Astrocyte of the cerebellum (primary cell): ENCODE measurements at regions not wholly inside any gene's neighbourhood (a gene's known extent, or its start where the extent isn't known, plus 50 kb on each side); places are given as distances from the start of the nearest gene placed in this dataset.

Source experiments
- DNase-seq: peaks from one replicate; pipeline ENCODE4 v3.0.0-alpha.2; 2011; ENCODE audit warnings: low read depth
- H3K4me3 ChIP-seq: 2 replicates; pipeline ENCODE4 v1.5.1; 2011; ENCODE audit warnings: mild to moderate bottlenecking, low read depth, low read length, moderate library complexity
- in situ Hi-C: cut with HindIII; loops from 2 replicates; pipeline ENCODE4 v1.10.0; 2017; ENCODE audit warnings: low sequenced_read_pairs
- TF ChIP-seq, protein P1 (sequence below): IDR thresholded peaks from 2 replicates; pipeline ENCODE4 v1.5.1; 2012; ENCODE audit warnings: low read length, low read depth, moderate library complexity, mild to moderate bottlenecking; ENCODE audit errors: missing control alignments

DNA sequence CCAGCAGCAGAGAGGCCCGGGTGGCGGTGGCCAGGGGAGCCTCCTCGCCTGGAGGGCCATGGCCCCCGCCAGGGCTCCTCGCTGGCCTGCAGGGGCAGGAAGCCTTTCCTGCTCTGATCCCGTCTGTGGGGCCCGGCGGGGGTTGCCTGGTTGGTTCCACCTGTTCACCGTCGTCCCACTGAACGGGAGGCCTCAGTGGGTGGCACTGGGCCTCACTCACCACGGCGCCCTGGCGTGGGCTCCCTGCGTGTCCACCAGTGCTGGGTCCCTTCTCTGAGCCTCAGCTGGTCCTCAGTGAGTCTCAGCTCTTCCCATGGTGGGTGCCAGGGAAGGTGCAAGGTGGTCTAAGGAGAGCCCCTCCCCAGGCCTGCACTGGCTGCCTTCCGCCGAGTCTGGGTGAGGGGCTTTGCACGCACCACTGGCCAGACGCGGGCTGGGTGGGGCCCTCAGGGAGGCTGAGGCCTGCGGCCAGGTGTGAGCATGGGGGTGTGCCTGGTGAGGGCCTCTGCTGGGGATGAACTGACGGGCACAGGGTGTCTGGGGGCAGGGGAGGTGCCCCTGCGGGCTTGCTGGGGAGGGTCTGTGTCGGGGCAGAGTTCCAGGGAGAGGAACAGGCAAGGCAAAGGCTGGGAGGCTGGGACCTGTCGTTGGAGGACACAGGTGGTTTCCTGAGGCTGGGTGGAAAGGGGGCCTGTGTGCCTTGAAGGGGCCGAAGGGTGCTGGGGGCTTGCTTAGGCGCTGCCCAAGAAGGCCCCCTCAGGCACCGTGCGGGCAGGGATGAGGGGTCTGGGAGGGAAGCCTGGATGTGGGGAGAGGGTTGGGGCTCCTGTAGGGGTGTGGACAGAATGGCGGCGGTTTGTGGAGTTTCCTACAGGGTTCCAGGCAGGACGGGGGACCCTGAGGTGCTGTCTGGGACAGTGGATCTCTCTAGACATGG is 339.8 kb downstream of the TMEM121 start:
- no peak for DNase-seq
- H3K4me3 ChIP-seq, result no peak overlapping the region
- TF ChIP-seq, protein P1, sequence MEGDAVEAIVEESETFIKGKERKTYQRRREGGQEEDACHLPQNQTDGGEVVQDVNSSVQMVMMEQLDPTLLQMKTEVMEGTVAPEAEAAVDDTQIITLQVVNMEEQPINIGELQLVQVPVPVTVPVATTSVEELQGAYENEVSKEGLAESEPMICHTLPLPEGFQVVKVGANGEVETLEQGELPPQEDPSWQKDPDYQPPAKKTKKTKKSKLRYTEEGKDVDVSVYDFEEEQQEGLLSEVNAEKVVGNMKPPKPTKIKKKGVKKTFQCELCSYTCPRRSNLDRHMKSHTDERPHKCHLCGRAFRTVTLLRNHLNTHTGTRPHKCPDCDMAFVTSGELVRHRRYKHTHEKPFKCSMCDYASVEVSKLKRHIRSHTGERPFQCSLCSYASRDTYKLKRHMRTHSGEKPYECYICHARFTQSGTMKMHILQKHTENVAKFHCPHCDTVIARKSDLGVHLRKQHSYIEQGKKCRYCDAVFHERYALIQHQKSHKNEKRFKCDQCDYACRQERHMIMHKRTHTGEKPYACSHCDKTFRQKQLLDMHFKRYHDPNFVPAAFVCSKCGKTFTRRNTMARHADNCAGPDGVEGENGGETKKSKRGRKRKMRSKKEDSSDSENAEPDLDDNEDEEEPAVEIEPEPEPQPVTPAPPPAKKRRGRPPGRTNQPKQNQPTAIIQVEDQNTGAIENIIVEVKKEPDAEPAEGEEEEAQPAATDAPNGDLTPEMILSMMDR, result no peak
- in situ Hi-C loops, result no loop called here

DNA sequence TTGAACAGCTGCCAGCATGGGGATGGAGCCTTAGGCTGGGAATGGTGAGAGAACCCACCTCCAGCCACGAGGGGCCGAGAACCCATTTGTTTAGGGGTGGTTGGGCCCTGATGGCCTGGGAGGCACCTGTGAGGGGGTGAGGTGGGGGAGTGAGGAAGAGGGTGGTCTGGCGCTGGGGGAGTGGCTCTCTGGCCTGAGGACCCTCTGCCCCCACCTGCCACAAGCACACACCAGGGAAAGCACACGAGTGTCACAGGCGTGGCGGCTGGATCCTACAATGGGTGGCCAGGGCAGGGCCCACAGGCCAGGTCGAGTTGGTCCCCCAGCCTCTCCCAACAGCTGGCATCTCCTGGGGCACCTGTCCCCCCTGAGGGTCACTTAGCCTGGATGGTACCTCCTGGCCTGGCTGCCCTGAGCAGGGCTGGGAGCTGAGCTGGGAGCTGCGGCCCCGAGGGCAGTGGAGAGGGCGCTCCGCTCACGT is 340.5 kb downstream of the TMEM121 start:
- TF ChIP-seq, protein P1, result no peak
- in situ Hi-C loops, result no loop called here
- H3K4me3 ChIP-seq, result no peak overlapping the region
- DNase-seq, result no peak

DNA sequence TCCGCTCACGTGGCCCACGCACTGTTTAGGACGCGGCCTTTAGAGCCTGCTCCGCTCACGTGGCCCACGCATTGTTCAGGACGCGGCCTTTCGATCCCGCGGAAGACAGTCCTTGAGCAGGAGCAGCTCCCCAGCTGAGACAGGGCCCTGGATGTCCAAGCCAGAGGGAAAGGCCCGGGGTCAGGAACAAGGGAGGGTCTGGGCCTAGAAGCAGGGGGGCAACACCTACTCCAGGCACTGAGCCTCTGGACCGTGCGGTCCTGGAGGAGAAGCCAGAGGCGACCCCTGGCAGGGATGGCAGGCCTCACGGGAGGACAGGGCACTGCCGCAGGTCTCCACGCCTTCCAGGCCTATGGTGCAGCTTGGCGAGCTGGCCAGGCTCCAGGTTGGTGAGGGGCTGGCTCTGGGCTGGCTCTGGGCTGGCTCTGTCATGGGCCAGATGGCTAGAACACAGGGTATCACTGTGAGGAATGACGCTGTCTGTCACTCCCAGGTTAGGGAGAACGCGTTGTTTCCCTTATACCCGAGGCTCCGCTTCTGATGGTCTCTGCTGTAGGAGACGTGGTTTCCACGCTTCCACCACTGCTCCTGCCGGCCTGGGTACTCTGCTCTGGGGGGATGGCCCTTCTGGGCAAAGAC is 341.7 kb downstream of the TMEM121 start:
- TF ChIP-seq, protein P1, result no peak
- H3K4me3 ChIP-seq, result no peak overlapping the region
- no peak for DNase-seq
- in situ Hi-C loops, result no loop called here

DNA sequence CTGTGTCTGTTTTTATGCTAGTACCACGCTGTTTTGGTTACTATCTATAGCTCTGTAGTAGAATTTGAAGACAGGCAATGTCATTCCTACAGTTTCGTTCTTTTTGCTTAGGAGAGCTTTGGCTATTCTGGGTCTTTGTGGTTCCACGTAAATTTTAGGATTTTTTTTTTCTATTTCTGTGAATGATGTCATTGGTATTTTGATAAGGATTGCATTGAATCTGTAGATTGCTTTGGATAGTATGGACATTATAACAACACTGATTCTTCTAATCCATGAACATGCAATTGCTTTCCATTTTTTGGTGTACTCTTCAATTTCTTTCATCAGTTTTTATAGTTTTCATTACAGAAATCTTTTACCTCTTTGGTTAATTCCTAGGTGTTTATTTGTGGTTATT is 345.2 kb downstream of the TMEM121 start:
- in situ Hi-C loops, result no loop called here
- no peak overlapping the region for H3K4me3 ChIP-seq
- TF ChIP-seq, protein P1, result no peak
- no peak for DNase-seq

DNA sequence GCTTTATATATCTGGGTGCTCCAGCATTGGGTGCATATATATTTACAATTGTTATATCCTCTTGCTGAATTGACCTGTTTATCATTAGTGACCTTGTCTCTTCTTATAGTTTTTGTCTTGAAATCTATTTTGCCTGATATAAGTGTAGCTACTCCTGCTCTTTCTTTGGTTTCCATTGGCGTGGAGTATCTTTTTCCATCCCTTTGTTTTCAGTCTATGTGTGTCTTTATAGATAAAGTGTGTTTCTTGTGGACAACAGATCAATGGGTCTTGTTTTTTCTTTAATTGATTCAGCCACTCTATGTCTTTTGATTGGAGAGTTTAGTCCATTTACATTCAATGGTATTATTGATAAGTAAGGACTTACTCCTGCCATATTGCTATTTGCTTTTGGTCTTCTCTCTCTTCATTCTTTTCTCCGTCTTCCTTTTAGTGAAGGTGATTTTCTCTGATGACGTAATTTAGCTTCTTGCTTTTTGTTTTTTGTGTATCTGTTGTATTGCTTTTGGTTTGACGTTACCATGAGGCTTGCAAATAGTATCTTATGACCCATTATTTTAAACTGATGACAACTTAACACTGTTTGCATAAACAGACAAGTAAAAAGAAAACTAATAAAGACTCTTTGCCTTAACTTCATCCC is 347.6 kb downstream of the TMEM121 start:
- in situ Hi-C loops, result no loop called here
- H3K4me3 ChIP-seq, result no peak overlapping the region
- no peak for DNase-seq
- TF ChIP-seq, protein P1, result no peak

DNA sequence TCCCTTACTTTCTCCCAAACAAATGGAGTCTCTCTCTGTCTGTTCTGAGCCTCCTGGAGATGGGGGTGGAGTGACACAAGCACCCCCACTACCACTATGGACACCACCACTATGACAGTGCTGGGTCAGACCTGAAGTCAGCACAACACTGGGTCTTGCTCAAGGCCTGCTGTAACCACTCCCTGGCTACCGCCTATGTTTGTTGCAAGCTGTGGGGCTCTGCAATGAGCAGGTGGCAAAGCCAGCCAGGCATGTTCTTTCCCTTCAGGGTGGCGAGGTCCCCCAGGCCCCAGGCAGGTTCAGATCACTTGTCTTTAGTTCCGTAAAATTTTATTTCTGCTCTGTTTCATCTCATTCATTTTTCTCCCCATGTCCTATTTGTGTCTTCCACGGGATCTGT is 349.8 kb downstream of the TMEM121 start:
- H3K4me3 ChIP-seq, result no peak overlapping the region
- TF ChIP-seq, protein P1, result no peak
- no peak for DNase-seq
- in situ Hi-C loops, result no loop called here
